ENCODE measurements at regions not wholly inside any gene's neighbourhood (a gene's known extent, or its start where the extent isn't known, plus 50 kb on each side); places are given as distances from the start of the nearest gene placed in this dataset.

GRCh38 chr2:144579556-144579955 lies 59.6 kb upstream of the ZEB2 start:
- Histone ChIP-seq H3K9me2 (ENCODE audit: insufficient read depth) (no peaks in the 10 kb centered on the region), H3K27ac (ENCODE audit: low read depth, low read length) (no peak overlapping the region), H3K9ac (ENCODE audit: low read length) (no peak overlapping the region), H3K4me3 (replicated peaks in 1 of 2; ENCODE audit: low read depth in 1 of 2, low read length in 2 of 2) (no peak overlapping the region), H3K4me2 (ENCODE audit: low read length) (no peak overlapping the region), H3K4me1 (ENCODE audit: control insufficient read depth in 1 of 2, insufficient read depth in 2 of 2, low read length in 2 of 2) (no peaks in the 10 kb centered on the region), H3K79me2 (ENCODE audit: insufficient read depth, low read length) (no peaks in the 10 kb centered on the region), H4K20me1 (ENCODE audit: insufficient read depth) (no peaks in the 10 kb centered on the region), H3K27me3 (ENCODE audit: insufficient read depth, low read length) (no peaks in the 10 kb centered on the region), H3K9me3 (ENCODE audit: control insufficient read depth in 1 of 2, insufficient read depth in 1 of 2, low read depth in 1 of 2, low read length in 2 of 2) (no peaks in the 10 kb centered on the region), H2AFZ (ENCODE audit: low read depth, low read length, poor library complexity, severe bottlenecking) (no peak overlapping the region), H3K36me3 (ENCODE audit: control insufficient read depth in 1 of 2, insufficient read depth in 2 of 2, low read length in 2 of 2) (no peaks in the 10 kb centered on the region)
- ATAC-seq (no peak), DNase-seq (ENCODE audit: low read depth, low spot score) (no peak)
- TF ChIP-seq CEBPB (IDR thresholded peaks at IDR 0.05; ENCODE audit: low read depth) (no peak), RAD21 (IDR thresholded peaks at IDR 0.05; ENCODE audit: low read depth) (no peak), EGR1 (IDR thresholded peaks at IDR 0.05; ENCODE audit: low read depth) (no peak), CBX3 (IDR thresholded peaks at IDR 0.05; ENCODE audit: low read depth) (no peak), SP1 (IDR thresholded peaks at IDR 0.05; ENCODE audit: low read depth) (no peak), YY1 (IDR thresholded peaks at IDR 0.05; ENCODE audit: extremely low read depth, insufficient replicate concordance, low read depth, low read length) (no peak), CTCF (IDR thresholded peaks at IDR 0.05 in 2 of 3, conservative IDR thresholded peaks at IDR 0.05 in 1 of 3; ENCODE audit: borderline replicate concordance in 1 of 3, insufficient read depth in 1 of 3, low read depth in 2 of 3, low read length in 2 of 3) (no peak), REST (IDR thresholded peaks at IDR 0.05; ENCODE audit: low read depth) (no peak), SIN3A (IDR thresholded peaks at IDR 0.05; ENCODE audit: low read depth) (no peak), MAX (IDR thresholded peaks at IDR 0.05) (no peak), TCF7L2 (IDR thresholded peaks at IDR 0.05; ENCODE audit: borderline replicate concordance, extremely low read depth, insufficient read depth, insufficient read length) (no peak), ATF3 (IDR thresholded peaks at IDR 0.05) (no peak), POLR2A (IDR thresholded peaks at IDR 0.05; ENCODE audit: borderline replicate concordance, extremely low read depth, insufficient read depth, insufficient read length) (no peak), FOSL1 (IDR thresholded peaks at IDR 0.05; ENCODE audit: low read depth) (no peak), ZFX (IDR thresholded peaks at IDR 0.05) (no peak)
- ChIA-PET POLR2A (no interaction called here), CTCF (no interaction called here), RAD21 (ENCODE audit: low non-redundant PET in 1 of 2, low total read pairs in 2 of 2, uncharacterized antibody in 2 of 2, unreplicated experiment in 2 of 2) (no interaction called here)
- intact Hi-C loops (cut with micrococcal nuclease), result no loop called here
- no TSS peak for BruUV-seq (replicated peaks)
